Loucy (cell line): ENCODE measurements at regions not wholly inside any gene's neighbourhood (a gene's known extent, or its start where the extent isn't known, plus 50 kb on each side); places are given as distances from the start of the nearest gene placed in this dataset.

Experiments used
- H2AFZ ChIP-seq: fragments of 200-600 bp; sonication (generic); 2 replicates; pipeline ENCODE4 v1.6.0; 2016; ENCODE audit warnings: antibody characterized with exemption, mild to moderate bottlenecking, low read length, moderate library complexity
- H3F3A ChIP-seq: fragments of 200-600 bp; 2 replicates; pipeline ENCODE4 v1.6.0; 2016; ENCODE audit warnings: antibody characterized with exemption, low read depth, mild to moderate bottlenecking
- H3K27me3 ChIP-seq: fragments of 200-600 bp; sonication (generic); 2 replicates; pipeline ENCODE4 v1.6.1; 2014; ENCODE audit warnings: low read length, mild to moderate bottlenecking; ENCODE audit not compliant: insufficient read depth, poor library complexity, severe bottlenecking
- H3K36me3 ChIP-seq: fragments of 200-600 bp; sonication (generic); 2 replicates; pipeline ENCODE4 v1.6.1; 2016; ENCODE audit warnings: low read length; ENCODE audit not compliant: insufficient read depth
- H3K4me1 ChIP-seq: fragments of 200-600 bp; sonication (generic); 2 replicates; pipeline ENCODE4 v1.5.1; 2014; ENCODE audit warnings: low read length, mild to moderate bottlenecking; ENCODE audit not compliant: insufficient read depth, poor library complexity, severe bottlenecking
- H3K4me2 ChIP-seq: fragments of 200-600 bp; sonication (generic); 2 replicates; pipeline ENCODE4 v1.6.0; 2014; ENCODE audit warnings: antibody characterized with exemption, low read length, low read depth, mild to moderate bottlenecking; ENCODE audit not compliant: poor library complexity, severe bottlenecking
- H3K4me3 ChIP-seq: fragments of 200-600 bp; sonication (generic); 2 replicates; pipeline ENCODE4 v1.5.1; 2014; ENCODE audit warnings: low read length, mild to moderate bottlenecking, mixed read lengths; ENCODE audit not compliant: poor library complexity, severe bottlenecking
- H3K79me2 ChIP-seq: fragments of 200-600 bp; sonication (generic); 2 replicates; pipeline ENCODE4 v1.6.1; 2014; ENCODE audit warnings: low read length; ENCODE audit not compliant: insufficient read depth
- H3K9ac ChIP-seq: fragments of 200-600 bp; sonication (generic); 2 replicates; pipeline ENCODE4 v1.6.0; 2014; ENCODE audit warnings: mild to moderate bottlenecking, low read depth, low read length, moderate library complexity; ENCODE audit not compliant: poor library complexity, severe bottlenecking
- H3K9me2 ChIP-seq: fragments of 200-600 bp; sonication (generic); replicated peaks from 2 replicates; pipeline ENCODE4 v1.6.1; 2016; ENCODE audit warnings: low read depth, low read length, mixed read lengths
- H3K9me3 ChIP-seq: fragments of 200-600 bp; sonication (generic); 2 replicates; pipeline ENCODE4 v1.6.1; 2014; ENCODE audit warnings: mild to moderate bottlenecking, antibody characterized with exemption, low read length, low read depth; ENCODE audit not compliant: insufficient read depth
- H4K20me1 ChIP-seq: fragments of 200-600 bp; sonication (generic); 2 replicates; pipeline ENCODE4 v1.6.0; 2014; ENCODE audit warnings: antibody characterized with exemption, low read length, mild to moderate bottlenecking; ENCODE audit not compliant: insufficient read depth, poor library complexity, severe bottlenecking
- EZH2phosphoT487 ChIP-seq: fragments of 200-600 bp; IDR thresholded peaks from 2 replicates; pipeline ENCODE4 v1.6.1; 2018; ENCODE audit warnings: antibody characterized with exemption, mild to moderate bottlenecking, moderate library complexity, borderline replicate concordance
- TF ChIP-seq, protein P1 (sequence below): fragments of 200-600 bp; sonication (generic); conservative IDR thresholded peaks from 2 replicates; pipeline ENCODE4 v1.5.1; 2014; ENCODE audit warnings: mild to moderate bottlenecking, antibody characterized with exemption, low read length

DNA sequence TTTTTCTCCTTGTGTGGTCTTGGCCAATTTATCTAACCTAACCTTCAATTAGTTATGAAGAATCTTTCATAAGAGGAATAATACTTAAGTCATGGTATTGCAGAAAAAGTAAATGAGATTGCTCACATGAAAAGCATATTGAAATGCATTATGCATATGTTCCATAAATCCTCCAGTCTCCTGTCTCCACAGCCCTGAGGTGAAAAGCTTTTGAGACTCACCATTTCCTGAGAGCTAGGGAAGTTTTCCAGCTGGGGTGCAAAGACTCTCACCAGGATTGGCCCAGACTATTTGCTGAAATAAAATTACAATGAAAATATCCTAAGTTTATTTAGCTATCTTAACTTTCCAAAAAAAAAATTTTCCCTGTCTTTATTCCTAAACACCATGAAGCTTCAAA lies 723.8 kb upstream of the FLRT2 start:
- no peak overlapping the region for H3K4me3 ChIP-seq
- no peak overlapping the region for H2AFZ ChIP-seq
- TF ChIP-seq, protein P1, sequence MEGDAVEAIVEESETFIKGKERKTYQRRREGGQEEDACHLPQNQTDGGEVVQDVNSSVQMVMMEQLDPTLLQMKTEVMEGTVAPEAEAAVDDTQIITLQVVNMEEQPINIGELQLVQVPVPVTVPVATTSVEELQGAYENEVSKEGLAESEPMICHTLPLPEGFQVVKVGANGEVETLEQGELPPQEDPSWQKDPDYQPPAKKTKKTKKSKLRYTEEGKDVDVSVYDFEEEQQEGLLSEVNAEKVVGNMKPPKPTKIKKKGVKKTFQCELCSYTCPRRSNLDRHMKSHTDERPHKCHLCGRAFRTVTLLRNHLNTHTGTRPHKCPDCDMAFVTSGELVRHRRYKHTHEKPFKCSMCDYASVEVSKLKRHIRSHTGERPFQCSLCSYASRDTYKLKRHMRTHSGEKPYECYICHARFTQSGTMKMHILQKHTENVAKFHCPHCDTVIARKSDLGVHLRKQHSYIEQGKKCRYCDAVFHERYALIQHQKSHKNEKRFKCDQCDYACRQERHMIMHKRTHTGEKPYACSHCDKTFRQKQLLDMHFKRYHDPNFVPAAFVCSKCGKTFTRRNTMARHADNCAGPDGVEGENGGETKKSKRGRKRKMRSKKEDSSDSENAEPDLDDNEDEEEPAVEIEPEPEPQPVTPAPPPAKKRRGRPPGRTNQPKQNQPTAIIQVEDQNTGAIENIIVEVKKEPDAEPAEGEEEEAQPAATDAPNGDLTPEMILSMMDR = no peak
- TF ChIP-seq EZH2phosphoT487 = no peak

GRCh38 chr14:84806622-84807021 lies 723.3 kb upstream of the FLRT2 start:
- no peak overlapping the region for H3K9ac ChIP-seq
- no peaks in the 10 kb centered on the region for H3K79me2 ChIP-seq
- H3K4me2 ChIP-seq = no peak overlapping the region
- no peak overlapping the region for H3K4me3 ChIP-seq
- H2AFZ ChIP-seq = no peak overlapping the region
- H3K27me3 ChIP-seq = no peaks in the 10 kb centered on the region
- no peaks in the 10 kb centered on the region for H3K36me3 ChIP-seq
- H3K9me2 ChIP-seq = no peaks in the 10 kb centered on the region
- no peaks in the 10 kb centered on the region for H3F3A ChIP-seq
- H4K20me1 ChIP-seq = no peaks in the 10 kb centered on the region
- no peak for TF ChIP-seq EZH2phosphoT487
- TF ChIP-seq, protein P1 = no peak
- H3K4me1 ChIP-seq = no peaks in the 10 kb centered on the region
- no peaks in the 10 kb centered on the region for H3K9me3 ChIP-seq

More for the DNA sequence above, 723.8 kb upstream of the FLRT2 start:
- H3K79me2 ChIP-seq = no peaks in the 10 kb centered on the region
- H3K4me2 ChIP-seq = no peak overlapping the region
- H4K20me1 ChIP-seq = no peaks in the 10 kb centered on the region
- H3K9me3 ChIP-seq = no peaks in the 10 kb centered on the region
- no peak overlapping the region for H3K9ac ChIP-seq
- no peaks in the 10 kb centered on the region for H3K36me3 ChIP-seq
- no peaks in the 10 kb centered on the region for H3F3A ChIP-seq
- no peaks in the 10 kb centered on the region for H3K9me2 ChIP-seq
- no peaks in the 10 kb centered on the region for H3K27me3 ChIP-seq
- H3K4me1 ChIP-seq = no peaks in the 10 kb centered on the region

DNA sequence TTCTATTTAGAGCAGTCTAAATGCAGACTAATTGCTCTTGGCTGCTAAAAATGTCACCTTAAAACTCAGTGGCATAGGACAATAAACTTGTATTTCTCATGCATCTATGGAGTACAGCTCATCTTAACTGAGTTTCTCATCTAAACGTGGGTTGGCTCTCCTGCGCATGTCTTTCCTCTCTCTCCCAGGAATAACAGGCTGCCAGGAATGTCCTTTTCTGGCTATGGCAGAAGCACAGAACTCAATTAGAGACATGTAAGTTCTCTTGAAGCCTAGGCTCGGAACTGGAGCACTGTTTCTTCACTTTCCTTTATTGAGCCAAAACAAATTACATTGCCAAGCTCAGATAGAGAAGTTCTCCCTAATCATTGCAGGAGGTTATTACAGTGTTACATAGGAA lies 722.3 kb upstream of the FLRT2 start:
- TF ChIP-seq, protein P1 = no peak
- no peak for TF ChIP-seq EZH2phosphoT487
- no peak overlapping the region for H3K9ac ChIP-seq
- no peaks in the 10 kb centered on the region for H3F3A ChIP-seq
- H3K9me3 ChIP-seq = no peaks in the 10 kb centered on the region
- no peaks in the 10 kb centered on the region for H3K27me3 ChIP-seq
- no peaks in the 10 kb centered on the region for H4K20me1 ChIP-seq
- H3K4me3 ChIP-seq = no peak overlapping the region
- H3K36me3 ChIP-seq = no peaks in the 10 kb centered on the region
- H3K4me2 ChIP-seq = no peak overlapping the region
- H3K4me1 ChIP-seq = no peaks in the 10 kb centered on the region
- H3K9me2 ChIP-seq = no peaks in the 10 kb centered on the region
- H2AFZ ChIP-seq = no peak overlapping the region
- H3K79me2 ChIP-seq = no peaks in the 10 kb centered on the region
